ENCODE measurements at regions not wholly inside any gene's neighbourhood (a gene's known extent, or its start where the extent isn't known, plus 50 kb on each side); places are given as distances from the start of the nearest gene placed in this dataset.
"Not testable (repeated sequence)": the region's sequence is repeated elsewhere in the genome, so short reads cannot be mapped to it uniquely, and the experiment has no call there.

DNA sequence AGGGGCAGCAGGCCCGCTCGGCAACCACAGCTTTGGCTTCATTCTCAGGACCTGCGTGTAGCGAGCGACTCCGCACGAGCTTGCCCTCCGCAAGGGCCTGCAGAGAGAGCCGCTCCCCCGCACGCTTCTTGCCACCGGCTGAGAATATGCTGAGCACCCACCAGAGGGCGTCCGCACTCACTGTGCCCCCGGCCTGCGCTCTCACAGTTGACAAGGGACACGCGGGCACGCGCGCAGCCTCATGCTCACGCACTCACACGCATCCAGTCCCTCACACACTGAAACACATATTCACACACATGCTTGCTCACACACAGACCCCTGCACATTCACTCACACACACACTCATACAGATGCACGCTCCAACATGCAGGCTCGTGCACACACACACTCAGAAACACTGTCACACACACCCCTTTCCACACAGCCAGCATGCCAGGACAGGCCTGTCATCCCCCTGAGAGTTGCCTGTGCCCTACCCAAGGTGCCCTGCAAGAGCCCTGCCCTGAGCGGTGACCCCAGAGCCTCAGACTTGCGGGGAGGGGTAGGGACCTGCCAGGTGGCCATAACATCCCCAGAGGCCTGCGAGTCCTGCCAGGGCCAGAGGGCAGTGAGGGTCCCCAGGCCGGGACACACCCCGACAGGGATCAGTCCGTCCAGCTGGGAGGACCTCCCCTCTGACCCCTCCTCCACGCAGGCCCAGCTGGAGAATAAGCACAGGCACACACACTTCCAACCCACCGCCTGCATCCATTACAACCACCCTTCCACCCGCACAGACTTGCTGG is 174.1 kb downstream of the BMP7 start:
- in situ Hi-C loops (cut with MboI; ENCODE audit: low sequenced_read_pairs) = no loop called here

DNA sequence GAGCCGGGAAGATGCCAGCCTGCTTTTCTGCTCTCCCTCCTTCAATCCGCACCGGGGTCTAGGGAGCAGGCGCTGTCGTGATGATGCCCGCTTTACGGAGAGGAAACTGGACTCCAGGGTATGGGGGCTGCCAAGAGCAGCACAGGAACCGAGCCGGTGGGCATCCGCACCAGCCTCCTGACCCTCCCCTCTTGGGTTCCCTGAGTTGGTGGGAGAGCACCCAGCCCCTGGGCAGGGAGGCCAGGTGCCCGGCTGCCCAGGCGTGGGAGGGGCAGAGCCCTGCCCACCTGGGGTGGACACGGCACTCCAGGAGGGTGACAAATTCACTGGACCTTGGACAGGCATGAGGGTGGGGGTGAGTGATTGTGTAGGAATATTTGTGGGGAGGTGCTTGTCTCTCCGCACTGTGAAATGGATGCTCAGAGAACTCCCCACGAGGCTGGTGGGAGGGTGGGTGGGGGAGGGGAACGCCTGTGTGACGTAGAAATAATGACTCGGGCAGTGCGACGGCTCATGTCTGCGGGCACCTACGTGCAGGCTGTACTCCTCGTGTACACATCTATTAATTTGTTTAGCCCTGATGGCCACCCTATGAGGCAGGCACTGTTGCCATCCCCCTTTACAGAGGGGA is 173.4 kb downstream of the BMP7 start:
- in situ Hi-C loops (cut with MboI; ENCODE audit: low sequenced_read_pairs) = no loop called here

DNA sequence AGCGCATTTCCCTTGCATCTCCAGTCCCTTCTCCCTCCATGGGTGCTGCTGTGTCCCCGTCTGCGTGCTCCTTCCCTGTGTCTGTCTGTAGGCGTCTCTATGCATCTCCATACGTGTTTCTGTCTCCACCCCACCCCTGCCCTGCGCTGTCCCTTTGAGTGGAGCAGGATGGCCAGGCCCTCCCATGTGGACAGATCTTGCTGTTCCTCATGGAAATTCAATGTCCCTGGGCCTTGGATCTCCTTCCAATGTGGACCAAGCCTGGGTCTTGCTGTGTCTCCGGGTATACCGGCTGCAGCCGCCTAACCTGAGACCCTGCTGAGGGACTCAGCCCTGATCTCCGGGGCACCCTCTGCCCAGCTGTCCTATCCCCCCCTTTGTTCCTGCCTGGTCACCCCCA is 172.7 kb downstream of the BMP7 start:
- in situ Hi-C loops (cut with MboI; ENCODE audit: low sequenced_read_pairs) = no loop called here

DNA sequence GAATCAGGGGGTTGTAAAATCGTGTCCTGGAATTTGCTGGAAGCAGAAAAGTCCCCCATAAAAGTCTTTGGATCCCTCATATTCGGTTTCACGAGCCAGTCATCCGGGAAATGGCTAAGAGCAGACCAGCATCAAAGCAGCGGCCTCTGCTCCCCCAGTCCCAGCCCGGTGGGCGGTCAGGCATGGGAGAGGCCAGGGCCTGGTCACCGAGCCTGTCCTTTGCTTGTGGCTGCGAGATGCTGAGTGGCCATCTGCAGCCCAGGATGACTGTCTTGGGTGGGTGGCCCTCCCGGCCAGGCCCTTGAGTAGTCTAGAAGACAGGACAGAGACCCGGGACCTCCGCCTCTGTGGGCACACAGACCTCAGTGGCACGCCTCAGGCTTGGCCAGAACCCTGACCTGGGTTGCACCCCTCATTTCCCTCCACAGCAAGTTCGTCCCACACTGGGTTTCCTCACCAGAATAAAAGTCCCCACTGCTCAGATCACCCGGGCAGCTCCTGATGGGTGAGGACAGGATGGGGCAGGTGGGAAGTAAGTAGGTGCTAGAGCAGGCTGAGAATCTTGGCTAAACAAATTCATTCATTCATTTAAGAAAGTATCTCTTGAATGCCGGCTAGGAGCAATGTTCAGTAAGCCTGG is 172.1 kb downstream of the BMP7 start:
- in situ Hi-C loops (cut with MboI; ENCODE audit: low sequenced_read_pairs) = no loop called here

DNA sequence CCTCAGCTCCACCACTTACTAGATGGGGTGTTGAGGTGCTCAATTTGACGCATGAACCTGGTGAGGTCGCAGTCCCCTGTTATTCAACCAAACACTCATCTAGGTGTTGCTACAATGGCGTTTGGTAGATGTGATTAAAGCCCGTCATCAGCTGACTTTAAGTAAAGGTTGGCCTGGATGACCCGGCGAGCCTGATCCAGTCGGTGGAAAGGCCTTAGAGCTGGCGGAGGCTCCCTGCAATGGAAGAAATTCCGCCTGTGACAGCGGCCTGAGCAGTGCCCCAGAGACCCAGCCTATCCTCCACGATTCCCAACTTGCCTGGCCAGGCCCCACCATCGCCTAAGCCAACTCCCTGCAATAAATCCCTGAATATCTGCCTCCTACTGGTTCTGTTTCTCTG is 171.4 kb downstream of the BMP7 start:
- in situ Hi-C loops (cut with MboI; ENCODE audit: low sequenced_read_pairs) = no loop called here

DNA sequence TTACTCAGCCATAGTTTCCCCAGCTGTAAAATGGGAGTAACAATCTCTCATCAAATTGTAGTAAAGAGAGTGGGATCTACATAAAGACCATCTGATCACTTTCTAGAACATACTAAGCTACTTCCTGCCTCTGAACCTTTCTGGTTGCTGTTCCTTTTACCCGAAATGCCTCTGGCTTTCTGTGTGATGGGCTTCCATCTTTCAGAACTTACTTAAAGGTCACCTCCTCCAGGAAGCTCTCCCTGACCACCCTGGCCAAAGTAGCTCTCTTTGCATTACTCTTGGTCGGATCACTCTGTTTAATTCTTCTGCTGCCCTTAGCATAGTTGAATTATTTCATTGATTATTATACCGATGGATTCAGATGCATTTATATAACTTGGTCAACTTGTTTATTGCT is 171.0 kb downstream of the BMP7 start:
- in situ Hi-C loops (cut with MboI; ENCODE audit: low sequenced_read_pairs) = no loop called here

DNA sequence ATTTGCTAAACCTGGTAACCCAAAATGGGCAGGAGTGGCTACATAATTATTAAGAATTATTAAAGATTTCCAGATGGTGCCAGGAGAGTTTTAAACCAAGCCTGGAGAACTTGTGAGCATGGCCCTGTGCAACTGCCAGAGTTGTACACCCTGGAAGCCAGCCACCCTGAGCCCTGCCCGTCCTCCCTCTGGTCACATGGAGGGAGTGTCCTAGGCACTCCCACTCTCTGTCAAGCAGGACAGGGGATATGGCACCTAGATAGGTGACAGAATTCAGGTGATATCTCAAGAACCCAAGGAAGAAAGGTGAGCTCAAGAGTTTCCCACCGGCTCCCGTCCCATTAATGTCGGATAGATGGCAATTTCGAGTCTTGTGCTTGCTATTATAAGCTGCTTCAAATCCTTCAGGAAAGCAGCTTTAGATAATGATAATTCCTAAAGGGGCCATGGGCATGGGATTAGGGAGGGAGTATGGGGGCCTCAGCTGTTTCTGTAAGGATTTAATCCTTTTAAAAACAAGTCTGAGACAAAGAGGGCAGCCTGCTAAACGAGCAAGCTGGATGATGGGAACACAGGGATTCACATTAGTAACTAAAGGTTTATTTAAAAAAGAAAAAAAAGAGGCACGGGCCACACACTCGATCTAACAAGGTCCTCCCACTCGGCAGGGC is 169.1 kb downstream of the BMP7 start:
- in situ Hi-C loops (cut with MboI; ENCODE audit: low sequenced_read_pairs) = no loop called here

DNA sequence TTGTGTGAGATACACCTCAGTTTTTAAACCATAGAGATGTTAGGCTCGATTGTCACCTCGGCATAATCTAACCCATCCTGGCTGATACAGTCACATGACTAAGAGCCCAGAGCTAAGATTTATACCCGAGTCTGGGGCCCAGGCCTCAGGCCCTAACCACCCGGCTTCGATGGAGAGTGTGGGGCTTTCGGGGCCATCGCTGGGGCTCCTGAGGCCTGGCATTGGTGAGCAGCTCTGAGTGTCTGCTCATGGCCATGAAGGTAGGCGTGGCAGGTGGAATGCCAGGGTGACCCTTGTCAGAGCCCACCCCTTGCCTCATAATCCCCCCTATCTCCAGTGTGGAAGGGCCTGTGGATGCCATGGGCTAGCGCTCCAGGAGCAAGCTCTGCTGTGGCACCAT is 164.3 kb downstream of the BMP7 start:
- in situ Hi-C loops (cut with MboI; ENCODE audit: low sequenced_read_pairs) = no loop called here

DNA sequence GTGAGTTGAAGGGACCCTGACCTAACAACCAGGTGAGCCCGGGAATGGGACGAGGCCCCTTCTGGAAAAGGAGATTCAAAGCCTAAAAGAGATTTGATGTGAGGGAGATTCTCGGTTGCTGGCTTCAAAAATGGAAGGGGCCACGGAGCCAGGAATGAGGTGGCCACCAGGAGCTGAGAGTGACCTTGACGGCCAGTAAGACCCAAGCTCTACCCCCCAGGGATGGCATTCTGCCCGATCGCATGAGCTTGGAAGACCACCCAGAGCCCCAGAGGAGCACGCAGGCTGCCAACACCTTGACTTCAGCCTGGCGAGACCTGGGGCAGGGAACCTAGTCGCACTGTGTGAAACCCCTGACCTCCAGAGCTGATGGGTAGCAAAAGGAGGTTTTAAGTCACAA is 163.9 kb downstream of the BMP7 start:
- in situ Hi-C loops (cut with MboI; ENCODE audit: low sequenced_read_pairs) = no loop called here

DNA sequence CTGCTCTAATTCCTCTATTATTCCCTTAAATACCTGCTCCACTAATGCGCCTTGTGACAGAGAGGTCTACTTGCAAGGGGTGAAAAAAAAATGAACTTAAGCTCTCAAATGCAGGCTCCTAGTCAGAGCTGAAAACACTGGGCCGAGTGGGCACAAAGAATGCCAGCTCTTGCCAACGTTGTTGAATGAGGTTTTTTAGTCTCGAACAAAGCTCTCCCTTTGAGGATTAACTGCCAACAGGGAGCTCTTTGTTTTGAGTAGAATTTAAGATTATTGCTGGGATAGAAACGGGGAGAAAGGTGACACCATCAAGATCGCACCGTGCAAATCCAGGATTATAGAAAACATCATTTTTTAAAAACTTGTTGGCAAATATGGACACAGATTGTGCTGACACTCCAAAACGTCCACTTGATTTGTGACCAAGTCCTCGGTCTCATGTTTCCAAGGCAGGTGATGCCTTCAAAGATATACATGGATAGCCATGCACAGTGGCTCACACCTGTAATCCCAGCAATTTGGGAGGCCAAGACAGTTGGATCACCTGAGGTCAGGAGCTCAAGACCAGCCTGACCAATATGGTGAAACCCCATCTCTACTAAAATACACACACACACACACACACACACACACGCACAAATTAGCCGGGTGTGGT is 163.2 kb downstream of the BMP7 start:
- in situ Hi-C loops (cut with MboI; ENCODE audit: low sequenced_read_pairs) = no loop called here

DNA sequence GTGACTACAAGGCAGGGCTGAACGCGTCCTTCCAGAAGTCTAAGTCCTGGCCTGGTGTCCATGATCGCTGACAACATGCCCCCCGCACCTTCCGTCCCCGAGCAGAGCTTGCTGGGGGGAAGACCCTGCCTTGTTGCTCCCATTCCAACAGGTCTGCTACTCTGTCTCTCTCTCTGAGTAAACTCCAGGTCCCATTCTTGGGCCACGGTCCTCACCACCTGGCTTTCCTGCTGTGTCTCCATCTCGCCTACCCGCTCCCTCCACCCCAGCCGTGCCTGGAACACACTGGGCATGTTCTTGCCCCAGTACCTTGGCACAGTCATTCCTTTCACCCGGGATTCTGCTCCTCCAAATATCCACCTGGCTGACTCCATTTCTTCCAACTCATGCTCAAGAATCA is 162.3 kb downstream of the BMP7 start:
- in situ Hi-C loops (cut with MboI; ENCODE audit: low sequenced_read_pairs) = no loop called here

DNA sequence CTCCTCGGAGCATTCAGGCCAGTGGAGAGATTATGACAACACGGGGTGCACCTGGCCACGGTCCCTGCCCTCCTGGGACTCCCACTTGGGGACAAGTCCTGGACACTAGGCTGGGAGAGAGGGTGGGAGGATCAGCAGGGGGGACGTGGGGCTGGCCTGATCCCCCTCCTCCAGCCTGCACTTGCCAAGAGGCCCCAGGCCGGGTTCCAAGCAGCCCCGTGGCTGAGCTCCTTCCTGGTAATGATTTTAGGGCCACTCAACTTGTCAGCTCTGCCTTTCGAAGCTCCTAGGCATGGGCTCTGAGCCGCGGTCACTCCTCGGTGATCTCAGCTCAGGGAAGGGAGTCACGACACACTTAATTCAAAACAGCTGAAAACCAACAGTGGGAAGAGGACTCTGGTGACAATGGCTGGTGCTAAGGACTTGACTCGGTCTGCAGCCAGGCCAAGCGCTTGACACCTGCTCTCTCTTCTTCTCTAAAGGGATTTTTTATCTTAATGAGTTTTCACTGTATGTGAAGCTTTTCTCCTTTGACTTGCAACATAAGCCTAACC is 161.7 kb downstream of the BMP7 start:
- in situ Hi-C loops (cut with MboI; ENCODE audit: low sequenced_read_pairs) = no loop called here

DNA sequence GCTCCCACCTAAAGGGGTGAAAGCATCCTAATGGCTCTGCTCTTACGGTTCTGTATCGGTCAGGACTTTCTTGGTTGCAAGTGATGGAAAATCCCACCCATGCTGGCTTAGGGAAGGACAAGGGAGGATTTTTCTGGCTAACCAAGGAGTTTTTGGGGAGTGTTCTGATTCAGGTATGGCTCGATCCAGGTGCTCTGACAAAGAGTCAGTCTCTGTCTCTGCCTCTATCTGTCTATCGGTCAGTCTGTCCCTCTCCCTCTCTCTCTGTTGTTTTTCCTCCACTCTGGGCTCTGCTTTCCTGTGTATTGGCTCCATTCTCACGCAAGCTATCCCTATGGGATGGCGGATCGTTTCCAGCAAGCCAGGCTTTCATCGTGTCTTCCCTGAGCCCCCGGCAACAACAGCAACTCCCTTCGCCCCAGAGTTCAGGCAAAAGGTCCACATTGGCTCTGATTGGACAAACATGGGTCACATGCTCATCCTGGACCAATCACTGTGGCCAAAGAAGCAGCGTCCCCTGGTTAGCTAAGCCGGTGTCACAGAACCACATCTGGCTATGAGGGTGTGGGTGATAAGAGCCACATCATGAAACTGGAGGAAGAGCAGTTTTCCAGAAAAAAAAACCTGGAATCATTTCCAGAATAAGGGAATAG is 160.3 kb downstream of the BMP7 start:
- in situ Hi-C loops (cut with MboI; ENCODE audit: low sequenced_read_pairs) = no loop called here

DNA sequence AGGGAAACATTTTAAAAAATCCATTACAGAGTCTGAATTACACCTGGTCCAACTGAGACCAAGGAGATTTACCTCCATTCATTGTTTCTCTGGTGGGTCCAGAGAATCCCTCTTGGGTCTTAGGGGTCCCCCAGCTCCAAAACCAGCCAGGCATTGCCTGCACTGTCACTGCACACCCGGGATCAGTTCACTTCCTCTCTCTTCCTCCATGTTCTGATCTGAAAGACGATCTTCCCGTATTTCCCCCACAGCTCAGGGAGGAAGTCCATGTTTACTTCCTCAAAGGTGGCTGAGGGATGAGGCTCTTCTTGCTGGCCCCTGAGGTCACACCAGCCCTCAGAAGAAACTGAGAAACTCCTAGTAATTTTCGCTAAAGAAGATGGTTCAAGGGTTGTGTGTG is 159.7 kb downstream of the BMP7 start:
- in situ Hi-C loops (cut with MboI; ENCODE audit: low sequenced_read_pairs) = no loop called here

DNA sequence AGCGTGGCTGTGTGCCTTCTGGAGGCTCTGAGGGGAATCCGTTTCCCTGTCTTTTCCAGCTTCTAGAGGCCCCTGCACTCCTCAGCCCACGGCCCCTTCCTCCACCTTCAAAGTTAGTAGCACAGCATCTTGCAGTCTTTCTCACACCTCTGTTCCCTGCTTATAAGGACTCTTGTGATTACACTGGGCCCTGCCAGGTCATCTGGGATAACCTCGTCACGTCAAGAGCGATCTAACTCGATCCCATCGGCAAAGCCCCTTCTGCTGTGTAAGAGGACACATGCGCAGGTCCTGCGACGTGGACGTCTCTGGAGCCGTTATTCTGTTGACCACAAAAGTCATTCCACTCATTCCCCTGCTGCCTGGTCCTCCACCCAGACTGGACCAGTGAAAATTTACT is 159.2 kb downstream of the BMP7 start:
- in situ Hi-C loops (cut with MboI; ENCODE audit: low sequenced_read_pairs) = no loop called here

DNA sequence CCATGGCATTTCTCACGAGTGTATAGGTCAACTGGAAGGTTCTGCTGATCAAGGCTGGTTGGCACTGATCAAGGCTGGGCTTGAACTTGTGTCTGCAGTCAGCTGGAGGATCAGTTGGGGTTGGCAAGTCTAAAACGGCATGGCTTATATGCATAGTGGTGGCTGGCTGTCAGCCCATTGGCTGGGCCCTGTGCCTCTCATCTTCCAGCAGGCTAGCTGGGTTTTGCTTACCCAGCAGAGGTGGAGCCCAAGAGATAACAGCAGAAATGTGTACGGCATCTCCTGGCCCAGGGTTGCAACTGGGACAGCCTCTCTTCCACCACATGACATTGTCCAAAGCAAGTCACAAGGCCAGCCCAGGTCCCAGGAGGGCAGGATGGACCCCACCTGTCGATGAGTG is 158.2 kb downstream of the BMP7 start:
- in situ Hi-C loops (cut with MboI; ENCODE audit: low sequenced_read_pairs) = no loop called here

DNA sequence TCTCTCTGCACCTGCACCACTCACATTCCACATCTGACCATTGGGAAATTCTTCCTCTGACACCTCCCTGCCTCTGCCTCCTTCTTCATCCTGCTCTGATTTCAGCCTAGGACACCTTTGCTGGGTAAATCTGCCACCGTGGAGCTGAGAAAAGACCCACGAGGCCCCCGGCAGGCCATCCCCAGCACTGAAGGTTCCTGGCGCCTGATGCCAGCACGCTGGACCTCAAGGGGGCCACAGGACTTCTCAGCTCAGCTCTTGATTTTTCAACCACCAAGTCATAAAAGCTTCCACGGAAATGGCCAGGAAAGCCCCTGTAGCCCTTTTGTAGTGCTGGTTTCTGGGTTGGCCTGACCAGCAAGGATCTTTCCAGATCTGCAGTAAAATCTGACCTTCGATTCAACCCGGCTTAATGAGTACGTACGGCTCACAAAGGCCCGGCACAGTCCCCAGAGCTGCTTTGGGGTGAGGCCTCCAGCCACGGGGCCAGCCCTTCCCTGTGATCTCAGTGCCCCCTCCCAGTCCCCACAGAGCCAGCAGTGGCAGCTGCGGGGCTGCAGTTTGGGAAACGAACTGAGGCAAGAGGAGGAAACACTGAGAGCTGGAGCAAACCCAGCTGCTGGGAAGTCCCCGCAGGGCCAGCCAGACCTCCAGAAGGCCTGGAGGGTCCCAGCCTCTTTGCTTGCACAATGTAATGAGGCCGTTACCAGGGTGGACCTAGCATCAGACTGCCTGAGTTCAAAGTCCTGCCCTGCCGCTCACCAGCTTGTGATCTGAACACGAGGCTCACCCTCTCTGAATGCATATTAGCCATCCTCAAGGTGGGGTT is 157.5 kb downstream of the BMP7 start:
- in situ Hi-C loops (cut with MboI; ENCODE audit: low sequenced_read_pairs) = no loop called here

DNA sequence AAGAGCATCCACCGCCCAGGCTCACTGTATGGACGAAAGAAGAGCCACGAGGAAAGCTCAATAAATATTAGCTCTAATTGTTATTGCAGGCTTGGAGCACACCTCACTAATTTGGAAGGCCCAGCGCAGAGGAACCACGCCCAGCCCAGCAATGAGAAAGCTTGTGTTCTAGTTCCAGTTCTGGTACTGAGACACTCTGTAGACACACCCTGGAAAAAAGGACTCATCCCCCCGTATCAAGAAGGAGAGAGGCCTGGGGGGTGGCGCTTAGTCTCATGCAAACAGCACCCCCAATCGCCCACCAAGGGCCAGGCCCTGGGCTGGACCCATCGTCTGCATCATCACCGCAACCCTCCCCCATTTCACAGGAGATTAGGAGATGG is 156.9 kb downstream of the BMP7 start:
- in situ Hi-C loops (cut with MboI; ENCODE audit: low sequenced_read_pairs) = no loop called here

DNA sequence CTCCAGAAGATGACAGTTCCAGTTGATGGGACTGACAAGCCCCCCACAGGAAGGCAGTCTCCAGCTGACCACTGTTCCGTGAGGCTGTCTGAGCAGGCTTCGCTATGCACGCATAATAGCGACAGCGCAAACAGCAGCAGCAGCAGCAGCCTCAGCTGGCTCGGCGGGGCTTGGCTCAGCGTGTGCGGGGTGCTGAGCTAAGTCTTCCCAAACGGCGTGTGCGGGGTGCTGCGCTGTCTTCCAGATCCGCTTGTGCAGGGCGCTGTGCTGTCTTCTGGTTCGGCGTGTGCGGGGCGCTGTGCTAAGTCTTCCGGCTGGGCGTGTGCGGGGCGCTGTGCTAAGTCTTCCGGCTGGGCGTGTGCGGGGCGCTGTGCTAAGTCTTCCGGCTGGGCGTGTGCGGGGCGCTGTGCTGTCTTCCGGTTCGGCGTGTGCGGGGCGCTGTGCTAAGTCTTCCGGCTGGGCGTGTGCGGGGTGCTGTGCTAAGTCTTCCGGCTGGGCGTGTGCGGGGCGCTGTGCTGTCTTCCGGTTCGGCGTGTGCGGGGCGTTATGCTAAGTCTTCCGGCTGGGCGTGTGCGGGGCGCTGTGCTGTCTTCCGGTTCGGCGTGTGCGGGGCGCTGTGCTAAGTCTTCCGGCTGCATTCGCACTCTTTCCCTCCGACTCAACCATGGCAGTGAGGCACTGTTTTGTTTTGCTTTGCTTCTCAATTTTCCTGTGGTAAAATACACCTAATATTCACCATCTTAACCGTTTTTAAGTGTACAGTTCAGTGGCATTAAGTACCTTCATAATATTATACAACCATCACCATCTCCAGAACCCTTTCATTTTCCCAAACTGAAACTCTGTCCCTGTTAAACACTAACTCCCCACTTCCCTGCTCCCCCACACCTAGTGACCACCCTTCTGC is 156.1 kb downstream of the BMP7 start:
- in situ Hi-C loops (cut with MboI; ENCODE audit: low sequenced_read_pairs) = not testable (repeated sequence)
